ENCODE measurements at regions not wholly inside any gene's neighbourhood (a gene's known extent, or its start where the extent isn't known, plus 50 kb on each side); places are given as distances from the start of the nearest gene placed in this dataset.

GRCh38 chr1:82634266-82634665 lies 833.5 kb downstream of the ADGRL2 start:
- TF ChIP-seq CTCF (IDR thresholded peaks at IDR 0.05) (no peak), POLR2AphosphoS5 (IDR thresholded peaks at IDR 0.05) (no peak), POLR2A (IDR thresholded peaks at IDR 0.05) (no peak)
- intact Hi-C loops (cut with DNase I; ENCODE audit: low total_unique reads) = no loop called here

GRCh38 chr1:82632155-82632554 lies 831.4 kb downstream of the ADGRL2 start:
- Histone ChIP-seq H3K9me3 (no peaks in the 10 kb centered on the region), H3K4me1 (no peaks in the 10 kb centered on the region), H3K27ac (no peak overlapping the region), H3K27me3 (no peaks in the 10 kb centered on the region), H3K4me3 (no peak overlapping the region), H3K36me3 (no peaks in the 10 kb centered on the region)
- intact Hi-C loops (cut with DNase I; ENCODE audit: low total_unique reads) = no loop called here
- TF ChIP-seq POLR2AphosphoS5 (IDR thresholded peaks at IDR 0.05) (no peak), POLR2A (IDR thresholded peaks at IDR 0.05) (no peak), CTCF (IDR thresholded peaks at IDR 0.05) (no peak)
- no peak for DNase-seq (ENCODE audit: low spot score in 2 of 2)

More at GRCh38 chr1:82634266-82634665, 833.5 kb downstream of the ADGRL2 start:
- H3K4me3 ChIP-seq = no peak overlapping the region
- no peaks in the 10 kb centered on the region for H3K4me1 ChIP-seq
- no peaks in the 10 kb centered on the region for H3K36me3 ChIP-seq
- no peak overlapping the region for H3K27ac ChIP-seq
- DNase-seq (ENCODE audit: low spot score in 2 of 2) = no peak
- H3K27me3 ChIP-seq = no peaks in the 10 kb centered on the region
- no peaks in the 10 kb centered on the region for H3K9me3 ChIP-seq

GRCh38 chr1:82628887-82629286 lies 828.2 kb downstream of the ADGRL2 start:
- no peak for DNase-seq (ENCODE audit: low spot score in 2 of 2)
- Histone ChIP-seq H3K27ac (no peak overlapping the region), H3K4me1 (no peaks in the 10 kb centered on the region), H3K27me3 (no peaks in the 10 kb centered on the region), H3K9me3 (peaks cover 0 to 16% of the 10 kb centered on the region in 2 donors), H3K36me3 (no peaks in the 10 kb centered on the region), H3K4me3 (no peak overlapping the region)
- intact Hi-C loops (cut with DNase I; ENCODE audit: low total_unique reads) = no loop called here
- TF ChIP-seq CTCF (IDR thresholded peaks at IDR 0.05) (no peak), POLR2AphosphoS5 (IDR thresholded peaks at IDR 0.05) (no peak), POLR2A (IDR thresholded peaks at IDR 0.05) (no peak)

- Histone ChIP-seq H3K4me3 (no peak overlapping the region), H3K36me3 (no peaks in the 10 kb centered on the region), H3K9me3 (peaks cover 0 to 16% of the 10 kb centered on the region in 2 donors), H3K27ac (no peak overlapping the region), H3K27me3 (no peaks in the 10 kb centered on the region), H3K4me1 (no peaks in the 10 kb centered on the region)
- TF ChIP-seq POLR2A (IDR thresholded peaks at IDR 0.05) = no peak
- TF ChIP-seq POLR2AphosphoS5 (IDR thresholded peaks at IDR 0.05) = no peak
- TF ChIP-seq CTCF (IDR thresholded peaks at IDR 0.05) = no peak
- intact Hi-C loops (cut with DNase I; ENCODE audit: low total_unique reads) = no loop called here
- DNase-seq (ENCODE audit: low spot score in 2 of 2) = no peak
Measured at GRCh38 chr1:82625537-82625936, 824.8 kb downstream of the ADGRL2 start.

- Histone ChIP-seq H3K27me3 (no peaks in the 10 kb centered on the region), H3K36me3 (no peaks in the 10 kb centered on the region), H3K27ac (no peak overlapping the region), H3K4me1 (no peaks in the 10 kb centered on the region), H3K9me3 (peaks cover 0 to 10% of the 10 kb centered on the region in 2 donors), H3K4me3 (no peak overlapping the region)
- TF ChIP-seq CTCF (IDR thresholded peaks at IDR 0.05) = no peak
- no peak for TF ChIP-seq POLR2AphosphoS5 (IDR thresholded peaks at IDR 0.05)
- TF ChIP-seq POLR2A (IDR thresholded peaks at IDR 0.05) = no peak
- intact Hi-C loops (cut with DNase I; ENCODE audit: low total_unique reads) = no loop called here
- DNase-seq (ENCODE audit: low spot score in 2 of 2) = no peak
Measured at GRCh38 chr1:82621076-82621475, 820.3 kb downstream of the ADGRL2 start.
